Activated naive CD4-positive, alpha-beta T cell treated with anti-CD3 and anti-CD28 coated beads, Interleukin-2, amount 50 U/mL, for 16 hours (primary cell): ENCODE measurements at regions not wholly inside any gene's neighbourhood (a gene's known extent, or its start where the extent isn't known, plus 50 kb on each side); places are given as distances from the start of the nearest gene placed in this dataset.
"Not testable (repeated sequence)": the region's sequence is repeated elsewhere in the genome, so short reads cannot be mapped to it uniquely, and the experiment has no call there.

ENCODE experiments used
- DNase-seq: peaks from one replicate; pipeline ENCODE4 v3.0.0-alpha.2; 2020

DNA sequence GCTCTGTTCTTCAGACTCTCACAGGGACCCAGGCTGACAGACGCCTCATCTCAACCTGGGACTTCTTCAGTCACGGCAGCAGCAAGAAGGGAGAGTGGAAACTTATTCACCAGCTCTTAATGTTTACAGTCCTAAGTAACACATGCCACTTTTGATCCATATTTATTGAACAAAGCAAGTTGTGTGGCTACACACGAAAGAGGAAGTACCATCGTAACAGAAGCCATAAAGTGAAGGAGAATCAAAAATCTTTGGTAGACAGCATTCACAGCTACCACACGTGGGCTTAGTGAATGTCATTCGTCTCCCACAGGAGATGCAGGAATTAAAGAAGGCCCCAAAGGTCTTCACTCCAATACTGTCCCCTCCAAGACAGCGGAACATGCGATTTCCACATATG is 582.6 kb downstream of the CETN3 start:
- no peak for DNase-seq

- DNase-seq: no peak
Measured at GRCh38 chr5:89823046-89823445, 586.5 kb downstream of the CETN3 start.

DNA sequence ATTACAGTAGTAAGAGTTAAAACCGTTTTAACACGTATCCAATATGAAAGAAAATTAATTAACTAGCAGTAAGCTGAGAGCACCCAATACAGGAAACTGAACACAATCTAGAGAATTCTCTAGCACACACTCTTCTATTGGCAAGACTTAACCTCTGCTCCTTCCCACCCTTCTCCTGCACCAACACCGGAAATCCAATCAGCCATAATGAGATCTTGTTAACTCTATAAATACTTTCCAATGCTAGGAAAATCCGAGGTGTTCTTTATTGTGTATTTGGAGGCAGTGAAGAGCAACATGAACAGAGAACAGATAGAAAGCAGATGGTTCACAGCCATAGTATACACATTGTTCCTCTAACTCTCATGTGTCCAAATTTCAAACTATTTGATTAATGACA is 591.7 kb downstream of the CETN3 start:
- no peak for DNase-seq

DNA sequence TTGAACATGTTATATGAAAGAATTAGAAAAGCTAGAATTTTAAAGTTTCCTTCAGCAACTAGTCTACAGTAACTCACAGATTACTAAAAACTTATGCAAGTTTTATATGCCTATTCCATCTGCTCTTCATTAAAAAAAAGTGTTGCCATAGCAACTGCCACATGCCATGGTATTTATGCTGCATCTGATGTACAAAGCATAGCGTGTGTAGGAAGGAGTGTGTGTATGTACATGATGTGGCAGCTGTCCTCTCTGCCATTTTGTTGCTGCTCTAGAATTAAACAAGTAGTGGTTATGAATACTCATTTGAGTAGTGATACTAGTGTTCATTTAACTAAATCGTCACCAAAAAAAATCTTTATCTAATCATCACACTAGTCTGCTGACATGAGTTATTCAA is 593.5 kb downstream of the CETN3 start:
- no peak for DNase-seq

- not testable (repeated sequence) for DNase-seq
Measured at GRCh38 chr5:89800735-89801134, 608.8 kb downstream of the CETN3 start.

- not testable (repeated sequence) for DNase-seq
Measured at GRCh38 chr5:89794504-89794903, 615.1 kb downstream of the CETN3 start.

DNA sequence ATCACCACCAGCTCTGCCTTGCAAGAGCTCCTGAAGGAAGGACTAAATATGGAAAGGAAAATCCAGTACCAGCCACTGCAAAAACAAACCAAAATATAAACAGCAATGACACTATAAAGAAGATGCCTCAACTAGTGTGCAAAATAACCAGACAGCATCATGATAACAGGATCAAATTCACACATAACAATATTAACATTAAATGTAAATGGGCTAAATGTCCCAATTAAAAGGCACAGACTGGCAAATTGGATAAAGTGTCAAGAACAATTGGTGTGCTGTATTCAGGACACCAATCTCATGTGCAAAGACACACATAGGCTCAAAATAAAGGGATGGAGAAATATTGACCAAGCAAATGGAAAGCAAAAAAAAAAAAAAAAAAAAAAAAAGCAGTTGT is 629.8 kb downstream of the CETN3 start:
- DNase-seq: not testable (repeated sequence)

- DNase-seq: no peak
Measured at GRCh38 chr5:89777758-89778157, 631.8 kb downstream of the CETN3 start.

GRCh38 chr5:89769975-89770374 is 639.6 kb downstream of the CETN3 start:
- DNase-seq: no peak

DNA sequence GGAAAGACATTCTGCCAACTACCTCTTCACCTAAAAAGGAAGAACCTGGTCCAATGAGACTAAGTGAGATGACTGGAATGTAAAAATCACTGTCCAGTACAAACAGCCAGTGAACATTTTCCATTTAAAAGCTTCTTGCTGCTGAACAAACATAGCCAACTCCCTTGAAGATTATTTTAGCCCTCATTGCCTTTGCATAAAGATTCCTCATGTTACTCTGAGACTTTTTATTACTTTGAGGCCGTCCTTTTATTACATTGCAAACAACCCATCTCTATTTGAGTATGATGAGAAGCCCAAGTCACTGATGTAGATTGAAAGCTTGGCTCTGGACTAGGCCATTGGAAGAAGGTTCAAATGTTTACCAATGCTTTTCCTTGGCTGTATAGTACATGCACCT is 649.8 kb downstream of the CETN3 start:
- no peak for DNase-seq

GRCh38 chr5:89758146-89758545 is 651.4 kb downstream of the CETN3 start:
- DNase-seq: no peak

DNA sequence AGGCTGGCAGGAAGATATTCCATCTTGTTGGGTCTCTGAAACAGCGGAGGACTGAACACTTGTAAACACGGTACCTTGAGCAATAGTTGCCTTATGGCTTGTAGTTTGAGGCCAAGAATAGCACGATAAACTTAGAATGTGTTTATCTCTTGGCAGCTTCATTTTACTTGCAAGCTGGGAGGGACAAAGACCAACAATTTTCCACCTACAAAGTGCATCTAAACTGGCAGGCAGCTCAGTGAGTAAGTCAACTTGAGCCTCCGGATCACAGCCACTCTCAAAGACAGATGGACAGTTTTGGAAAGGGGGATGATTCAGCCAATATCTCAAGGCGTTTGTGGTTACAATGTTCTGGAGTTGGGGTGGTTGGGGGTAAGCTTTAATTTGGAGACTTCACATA is 652.6 kb downstream of the CETN3 start:
- no peak for DNase-seq

GRCh38 chr5:89755024-89755423 is 654.5 kb downstream of the CETN3 start:
- DNase-seq: no peak

- no peak for DNase-seq
Measured at GRCh38 chr5:89735082-89735481, 674.5 kb downstream of the CETN3 start.

DNA sequence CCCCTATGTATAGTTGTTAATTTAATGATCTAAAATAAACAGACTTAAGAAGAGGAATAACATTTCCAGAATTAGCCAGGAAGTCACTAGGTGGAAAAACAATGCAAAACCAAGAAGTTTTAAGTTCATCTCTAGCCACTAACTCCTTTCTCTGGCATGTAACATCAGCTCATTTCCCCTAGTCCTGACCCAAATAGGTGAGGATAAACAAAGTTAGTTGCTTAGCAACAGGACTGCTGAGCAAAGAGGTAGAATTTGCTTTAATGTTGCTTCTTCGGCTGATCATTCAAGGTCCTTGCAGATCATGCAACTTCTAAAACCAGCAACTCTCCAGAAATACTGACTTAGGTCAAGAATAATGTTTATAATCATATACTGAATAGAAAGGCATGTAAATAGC is 675.8 kb downstream of the CETN3 start:
- no peak for DNase-seq

DNA sequence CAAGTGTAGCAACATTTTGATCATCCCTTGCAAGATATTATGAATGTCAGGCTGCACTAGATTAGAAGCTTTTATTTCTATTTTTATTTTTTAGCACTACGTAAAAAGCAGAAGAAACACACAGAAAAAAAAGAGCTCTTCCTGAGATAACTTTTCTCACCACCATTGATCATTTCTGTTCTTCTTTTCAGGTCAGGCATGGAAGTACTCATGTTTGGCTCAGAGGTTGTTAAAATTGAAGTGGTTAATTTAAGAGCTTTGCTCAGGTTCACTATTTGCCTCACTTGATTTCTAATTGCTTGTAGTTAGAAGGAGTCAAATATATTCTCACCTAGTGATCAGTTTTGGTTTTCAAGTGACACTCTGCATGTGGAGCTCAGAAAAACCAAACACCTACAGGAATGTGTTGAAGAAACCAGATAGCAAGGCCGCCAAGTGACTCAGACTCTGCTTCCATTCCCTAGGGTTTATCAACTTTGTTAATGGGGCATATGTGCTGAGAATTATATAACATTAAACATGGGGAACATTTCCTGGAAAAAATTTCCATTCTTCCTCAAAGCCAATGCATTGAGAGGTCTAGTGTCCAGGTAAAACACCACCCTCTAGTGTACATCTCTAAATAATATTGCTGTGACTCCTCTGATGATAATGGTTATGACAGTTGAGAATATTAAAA is 679.8 kb downstream of the CETN3 start:
- DNase-seq: no peak

GRCh38 chr5:89728750-89729149 is 680.8 kb downstream of the CETN3 start:
- no peak for DNase-seq

GRCh38 chr5:89728134-89728533 is 681.4 kb downstream of the CETN3 start:
- DNase-seq: no peak

DNA sequence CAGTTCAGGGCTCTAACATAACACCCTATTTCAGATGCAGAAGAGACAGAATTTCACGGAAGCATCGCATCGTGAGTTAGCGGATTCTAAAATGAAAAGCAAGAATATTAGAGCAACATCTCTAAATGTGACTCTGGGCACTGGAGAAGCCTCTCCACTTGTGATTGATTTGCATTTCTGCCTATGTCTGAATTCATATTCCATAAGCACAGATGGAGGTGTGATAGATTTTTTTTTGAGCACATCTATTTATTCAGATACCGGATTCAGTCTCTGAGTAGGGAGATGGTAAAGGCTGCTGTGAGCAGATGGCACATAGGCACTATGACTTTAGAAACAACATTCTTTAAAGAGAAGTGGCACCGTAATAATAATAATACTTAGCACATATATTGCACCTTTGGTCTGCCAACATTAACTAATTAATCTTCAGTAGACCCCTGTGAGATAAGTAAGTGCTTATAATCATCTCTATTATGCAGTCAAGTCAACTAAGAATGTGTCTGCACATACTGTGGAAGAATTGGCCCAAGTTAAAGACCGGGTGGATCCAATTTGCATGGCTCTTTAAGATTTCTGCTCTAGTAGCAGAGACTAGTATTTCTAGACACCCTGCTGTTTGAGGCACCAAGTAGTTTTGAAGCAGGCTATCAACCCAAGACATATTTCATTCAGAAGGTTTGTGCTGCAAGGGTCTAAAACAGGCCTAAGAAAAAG is 685.0 kb downstream of the CETN3 start:
- DNase-seq: no peak

DNA sequence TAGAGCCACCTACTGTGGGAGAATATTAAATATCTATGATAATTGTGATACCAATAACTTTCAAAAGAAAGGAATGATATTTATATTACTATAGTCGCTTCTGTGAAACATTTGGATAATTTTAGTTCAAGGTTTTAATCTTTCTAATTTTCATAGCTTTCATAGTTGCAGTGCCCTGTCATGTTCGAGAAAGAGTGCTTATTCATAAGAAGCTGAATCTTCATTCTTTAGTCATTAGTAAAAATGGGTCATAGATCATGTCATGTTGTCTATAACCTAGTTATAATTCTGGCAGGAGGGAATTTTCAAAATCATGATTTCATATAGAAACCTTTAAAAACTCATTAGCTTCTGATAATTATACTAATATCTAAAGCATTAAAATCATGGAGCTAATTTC is 685.6 kb downstream of the CETN3 start:
- no peak for DNase-seq

DNA sequence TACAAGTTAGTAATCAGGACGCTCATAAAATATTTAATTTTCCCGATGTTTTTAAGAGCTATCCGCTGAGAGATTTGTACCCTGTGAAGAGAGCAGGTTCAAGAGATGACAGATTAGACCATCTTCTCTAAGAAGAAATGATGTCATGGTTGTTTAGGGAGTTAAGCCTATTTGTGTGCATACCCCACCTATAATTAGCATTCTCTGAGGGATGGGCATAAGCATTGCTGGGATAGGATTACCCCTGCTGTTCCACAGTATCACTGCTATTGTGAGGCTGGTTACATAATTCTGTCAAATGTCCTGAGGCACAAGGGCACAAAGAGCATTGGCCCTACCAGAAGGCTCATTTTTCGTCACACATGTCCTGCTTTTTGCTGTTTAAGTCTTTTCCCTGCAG is 687.0 kb downstream of the CETN3 start:
- no peak for DNase-seq

DNA sequence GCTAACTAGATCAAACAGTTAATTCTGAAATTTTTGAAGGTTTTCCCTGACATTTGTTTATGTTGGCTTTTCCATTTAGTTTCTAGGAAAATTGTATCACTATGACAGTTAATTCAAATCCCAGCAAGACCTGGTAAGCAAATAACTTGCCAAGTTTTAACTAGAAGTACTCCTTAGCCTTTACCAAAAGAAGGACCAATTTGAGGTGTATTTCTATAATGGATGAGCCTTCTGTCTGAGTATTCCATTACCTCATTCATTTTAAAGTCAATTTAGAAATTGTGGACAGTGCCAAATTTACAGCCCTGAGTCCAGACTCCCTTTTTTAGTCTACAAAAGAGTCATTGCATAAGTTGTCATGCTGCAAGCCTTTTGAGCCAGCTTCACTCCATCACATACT is 687.6 kb downstream of the CETN3 start:
- DNase-seq: no peak

DNA sequence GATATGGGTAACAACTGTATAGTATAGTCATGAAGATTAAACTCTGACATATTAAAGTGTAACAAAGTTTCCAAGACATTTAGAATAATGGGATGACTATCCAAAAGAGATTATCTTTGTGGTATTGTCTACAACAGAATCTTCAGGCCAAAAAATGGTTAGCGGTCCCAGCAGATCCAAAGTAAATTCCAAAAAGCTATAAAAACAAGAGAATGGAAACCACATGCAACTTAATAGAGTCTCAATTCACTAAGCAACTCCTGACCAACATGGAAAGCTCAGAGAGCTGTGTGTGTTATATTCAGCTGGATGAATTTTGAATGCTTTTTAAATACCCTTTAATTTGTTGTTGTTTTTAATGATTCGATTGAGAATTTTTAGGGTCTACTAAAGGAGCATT is 688.2 kb downstream of the CETN3 start:
- DNase-seq: no peak

DNA sequence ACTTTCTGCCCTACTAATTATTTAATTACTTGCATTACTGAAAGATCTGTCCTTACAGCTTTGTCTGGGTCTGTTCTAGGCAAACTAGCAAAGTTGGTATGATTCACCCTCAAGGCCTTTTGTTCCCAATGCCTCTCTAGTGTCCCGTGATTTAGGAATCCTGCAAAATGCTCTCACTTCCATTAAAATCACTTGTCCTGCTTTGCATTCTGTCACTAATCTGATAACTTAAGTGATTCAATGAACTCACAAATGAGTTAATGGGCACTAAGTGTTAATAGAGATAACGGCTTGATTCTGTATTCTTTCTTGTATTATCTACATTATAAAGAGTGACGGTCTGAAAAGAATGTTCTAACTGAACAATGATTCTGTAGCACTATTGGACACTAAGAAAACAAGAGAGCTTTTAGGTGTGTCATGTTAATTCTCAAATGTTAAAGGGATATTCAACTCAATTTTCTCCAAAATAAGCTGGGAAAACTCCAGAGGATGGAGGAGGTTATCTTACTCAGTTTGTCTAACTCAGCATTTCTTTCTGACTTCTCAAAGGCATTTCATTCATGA is 697.3 kb downstream of the CETN3 start:
- no peak for DNase-seq

GRCh38 chr5:89711526-89711925 is 698.0 kb downstream of the CETN3 start:
- DNase-seq: no peak
